NCI-H2081 (cell line): ENCODE measurements at regions not wholly inside any gene's neighbourhood (a gene's known extent, or its start where the extent isn't known, plus 50 kb on each side); places are given as distances from the start of the nearest gene placed in this dataset.

Source experiments
- DNase-seq, 2 experiments: peaks; one replicate each; lab custom pipeline; 2025; lab: John Stamatoyannopoulos, UW

- DNase-seq: no peak
Measured at GRCh38 chr10:107383357-107383756, 218.9 kb upstream of the SORCS1 start.

GRCh38 chr10:107379601-107380000 lies 215.1 kb upstream of the SORCS1 start:
- DNase-seq: no peak

- DNase-seq: no peak
Measured at GRCh38 chr10:107371801-107372200, 207.3 kb upstream of the SORCS1 start.

GRCh38 chr10:107364872-107365271 lies 200.4 kb upstream of the SORCS1 start:
- no peak for DNase-seq

GRCh38 chr10:107362306-107362705 lies 197.8 kb upstream of the SORCS1 start:
- DNase-seq: no peak

GRCh38 chr10:107357033-107357432 lies 192.5 kb upstream of the SORCS1 start:
- DNase-seq: no peak

- DNase-seq: no peak
Measured at GRCh38 chr10:107356396-107356795, 191.9 kb upstream of the SORCS1 start.

GRCh38 chr10:107342711-107343110 lies 178.2 kb upstream of the SORCS1 start:
- DNase-seq: no peak

- DNase-seq: no peak
Measured at GRCh38 chr10:107341281-107341680, 176.8 kb upstream of the SORCS1 start.

GRCh38 chr10:107340326-107340725 lies 175.8 kb upstream of the SORCS1 start:
- DNase-seq: no peak

- no peak for DNase-seq
Measured at GRCh38 chr10:107336061-107336460, 171.6 kb upstream of the SORCS1 start.

- no peak for DNase-seq
Measured at GRCh38 chr10:107317592-107317991, 153.1 kb upstream of the SORCS1 start.

- DNase-seq: no peak
Measured at GRCh38 chr10:107303203-107303602, 138.7 kb upstream of the SORCS1 start.

- no peak for DNase-seq
Measured at GRCh38 chr10:107299606-107300005, 135.1 kb upstream of the SORCS1 start.

GRCh38 chr10:107284187-107284586 lies 119.7 kb upstream of the SORCS1 start:
- no peak for DNase-seq

GRCh38 chr10:107280293-107280692 lies 115.8 kb upstream of the SORCS1 start:
- DNase-seq: no peak

- DNase-seq: no peak
Measured at GRCh38 chr10:107277591-107277990, 113.1 kb upstream of the SORCS1 start.

GRCh38 chr10:107275806-107276205 lies 111.3 kb upstream of the SORCS1 start:
- DNase-seq: no peak

GRCh38 chr10:107269626-107270025 lies 105.1 kb upstream of the SORCS1 start:
- no peak for DNase-seq

- no peak for DNase-seq
Measured at GRCh38 chr10:107264742-107265141, 100.2 kb upstream of the SORCS1 start.

- DNase-seq: no peak
Measured at GRCh38 chr10:107244122-107244521, 79.6 kb upstream of the SORCS1 start.

- DNase-seq: no peak
Measured at GRCh38 chr10:107238275-107238674, 73.8 kb upstream of the SORCS1 start.

GRCh38 chr10:107232013-107232412 lies 67.5 kb upstream of the SORCS1 start:
- no peak for DNase-seq

- no peak for DNase-seq
Measured at GRCh38 chr10:107230887-107231286, 66.4 kb upstream of the SORCS1 start.

- no peak for DNase-seq
Measured at GRCh38 chr10:107215681-107216080, 51.2 kb upstream of the SORCS1 start.
